ENCODE measurements at regions not wholly inside any gene's neighbourhood (a gene's known extent, or its start where the extent isn't known, plus 50 kb on each side); places are given as distances from the start of the nearest gene placed in this dataset.

DNA sequence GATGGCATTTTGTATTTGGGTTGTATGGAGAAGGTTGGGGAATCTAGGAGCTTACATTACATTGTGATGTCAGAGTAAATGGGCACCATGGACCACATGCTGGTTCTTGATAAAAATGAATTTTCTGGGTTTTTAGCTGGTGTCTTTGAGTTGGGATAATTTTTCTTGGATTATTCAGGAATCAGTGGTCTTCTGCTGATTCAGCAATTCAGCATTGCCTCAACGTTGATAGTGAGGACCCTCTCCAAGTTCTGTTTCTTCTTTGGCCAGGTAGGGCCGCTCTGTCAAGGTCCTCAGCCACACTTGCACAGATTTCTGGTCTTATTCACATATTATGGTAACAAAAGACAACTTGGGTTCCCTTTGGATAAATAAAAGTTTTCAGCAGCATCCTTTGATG lies 312.0 kb upstream of the TPK1 start:
- TF ChIP-seq, protein P1, sequence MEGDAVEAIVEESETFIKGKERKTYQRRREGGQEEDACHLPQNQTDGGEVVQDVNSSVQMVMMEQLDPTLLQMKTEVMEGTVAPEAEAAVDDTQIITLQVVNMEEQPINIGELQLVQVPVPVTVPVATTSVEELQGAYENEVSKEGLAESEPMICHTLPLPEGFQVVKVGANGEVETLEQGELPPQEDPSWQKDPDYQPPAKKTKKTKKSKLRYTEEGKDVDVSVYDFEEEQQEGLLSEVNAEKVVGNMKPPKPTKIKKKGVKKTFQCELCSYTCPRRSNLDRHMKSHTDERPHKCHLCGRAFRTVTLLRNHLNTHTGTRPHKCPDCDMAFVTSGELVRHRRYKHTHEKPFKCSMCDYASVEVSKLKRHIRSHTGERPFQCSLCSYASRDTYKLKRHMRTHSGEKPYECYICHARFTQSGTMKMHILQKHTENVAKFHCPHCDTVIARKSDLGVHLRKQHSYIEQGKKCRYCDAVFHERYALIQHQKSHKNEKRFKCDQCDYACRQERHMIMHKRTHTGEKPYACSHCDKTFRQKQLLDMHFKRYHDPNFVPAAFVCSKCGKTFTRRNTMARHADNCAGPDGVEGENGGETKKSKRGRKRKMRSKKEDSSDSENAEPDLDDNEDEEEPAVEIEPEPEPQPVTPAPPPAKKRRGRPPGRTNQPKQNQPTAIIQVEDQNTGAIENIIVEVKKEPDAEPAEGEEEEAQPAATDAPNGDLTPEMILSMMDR (IDR thresholded peaks at IDR 0.05; ENCODE audit: low read length), result no peak
- TF ChIP-seq EZH2 (IDR thresholded peaks at IDR 0.05; ENCODE audit: borderline replicate concordance, low read length), result no peak

Data from OCI-LY1 (cell line).